Thoracic aorta (tissue), 2 donors: ENCODE measurements at regions not wholly inside any gene's neighbourhood (a gene's known extent, or its start where the extent isn't known, plus 50 kb on each side); places are given as distances from the start of the nearest gene placed in this dataset.

Experiments used
- ATAC-seq: fragments of 150-250 bp; one replicate; pipeline ENCODE4 v1.8.0; 2017; ENCODE audit warnings: low read depth; ENCODE audit not compliant: insufficient number of reproducible peaks, low FRiP score
- DNase-seq: peaks from one replicate; pipeline ENCODE4 v3.0.0-alpha.2; 2020; ENCODE audit warnings: low spot score
- H3K27ac ChIP-seq, 2 donors: fragments of 200-600 bp; sonication (generic); 1 replicate in 1 of 2; 2 replicates in 1 of 2; pipeline ENCODE4 v1.5.1; 2016; ENCODE audit warnings: mild to moderate bottlenecking in 2 of 2, moderate library complexity in 2 of 2
- H3K27me3 ChIP-seq: fragments of 200-600 bp; sonication (generic); replicated peaks from 2 replicates; pipeline ENCODE4 v1.6.0; 2016; ENCODE audit warnings: mild to moderate bottlenecking; ENCODE audit not compliant: insufficient read depth
- H3K36me3 ChIP-seq: fragments of 200-600 bp; sonication (generic); one replicate; pipeline ENCODE4 v1.5.1; 2016
- H3K4me1 ChIP-seq, 2 donors: fragments of 200-600 bp; sonication (generic); 1 replicate in 1 of 2; 2 replicates in 1 of 2; pipeline versions ENCODE4 v1.5.1 to v1.6.0; 2016; ENCODE audit warnings: low read depth in 2 of 2, mild to moderate bottlenecking in 1 of 2; ENCODE audit not compliant: control insufficient read depth in 1 of 2
- H3K4me3 ChIP-seq: fragments of 200-600 bp; sonication (generic); 2 replicates; pipeline ENCODE4 v1.5.1; 2016; ENCODE audit warnings: mild to moderate bottlenecking
- H3K9me3 ChIP-seq: fragments of 200-600 bp; sonication (generic); 2 replicates; pipeline ENCODE4 v1.5.1; 2016
- TF ChIP-seq, protein P1 (sequence below): fragments of 200-600 bp; sonication (generic); IDR thresholded peaks from one replicate; pipeline ENCODE4 v1.5.1; 2019; ENCODE audit warnings: antibody characterized with exemption

DNA sequence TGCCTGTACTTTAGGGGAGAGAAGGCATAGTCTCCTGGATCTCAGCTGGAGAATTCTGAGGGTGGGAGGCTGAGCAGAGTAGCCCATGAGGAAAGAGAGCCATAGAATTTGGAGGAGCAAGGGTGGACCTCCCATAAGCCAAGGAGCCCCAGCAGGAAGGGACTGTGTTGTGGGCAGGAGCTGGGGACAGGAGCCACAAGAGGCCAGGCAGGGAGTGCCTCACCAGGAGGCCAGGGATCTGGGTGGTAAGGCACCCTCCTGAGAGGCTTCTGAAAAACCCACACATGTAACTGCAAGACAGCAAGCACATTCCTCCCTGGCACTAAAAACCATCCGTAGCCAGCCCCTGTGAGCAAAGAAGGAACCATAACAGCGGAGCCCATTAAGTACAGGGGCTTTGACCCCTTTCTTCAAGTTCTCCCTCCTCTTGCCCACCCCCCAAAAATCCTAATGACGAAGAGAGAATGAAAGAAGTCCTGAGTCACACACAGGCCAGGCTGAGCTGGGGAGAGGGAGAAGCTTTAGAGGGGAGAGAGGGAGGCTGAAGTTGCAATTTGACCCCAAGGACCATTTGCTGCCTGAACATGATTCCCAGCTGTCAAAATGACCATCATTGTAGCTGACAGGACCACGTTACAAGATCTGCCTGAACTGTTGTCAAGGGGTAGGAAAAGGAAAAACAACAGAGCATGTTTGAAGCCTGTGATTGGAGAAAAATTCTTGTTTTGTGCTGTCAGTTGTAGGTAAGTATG is 82.6 kb downstream of the TRIM42 start:
- no peak overlapping the region for H3K27ac ChIP-seq
- no peaks in the 10 kb centered on the region for H3K27me3 ChIP-seq
- ATAC-seq (no peak), DNase-seq (no peak)
- TF ChIP-seq, protein P1, sequence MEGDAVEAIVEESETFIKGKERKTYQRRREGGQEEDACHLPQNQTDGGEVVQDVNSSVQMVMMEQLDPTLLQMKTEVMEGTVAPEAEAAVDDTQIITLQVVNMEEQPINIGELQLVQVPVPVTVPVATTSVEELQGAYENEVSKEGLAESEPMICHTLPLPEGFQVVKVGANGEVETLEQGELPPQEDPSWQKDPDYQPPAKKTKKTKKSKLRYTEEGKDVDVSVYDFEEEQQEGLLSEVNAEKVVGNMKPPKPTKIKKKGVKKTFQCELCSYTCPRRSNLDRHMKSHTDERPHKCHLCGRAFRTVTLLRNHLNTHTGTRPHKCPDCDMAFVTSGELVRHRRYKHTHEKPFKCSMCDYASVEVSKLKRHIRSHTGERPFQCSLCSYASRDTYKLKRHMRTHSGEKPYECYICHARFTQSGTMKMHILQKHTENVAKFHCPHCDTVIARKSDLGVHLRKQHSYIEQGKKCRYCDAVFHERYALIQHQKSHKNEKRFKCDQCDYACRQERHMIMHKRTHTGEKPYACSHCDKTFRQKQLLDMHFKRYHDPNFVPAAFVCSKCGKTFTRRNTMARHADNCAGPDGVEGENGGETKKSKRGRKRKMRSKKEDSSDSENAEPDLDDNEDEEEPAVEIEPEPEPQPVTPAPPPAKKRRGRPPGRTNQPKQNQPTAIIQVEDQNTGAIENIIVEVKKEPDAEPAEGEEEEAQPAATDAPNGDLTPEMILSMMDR: no peak
- no peaks in the 10 kb centered on the region for H3K4me1 ChIP-seq
- no peaks in the 10 kb centered on the region for H3K36me3 ChIP-seq
- no peaks in the 10 kb centered on the region for H3K9me3 ChIP-seq
- no peak overlapping the region for H3K4me3 ChIP-seq

DNA sequence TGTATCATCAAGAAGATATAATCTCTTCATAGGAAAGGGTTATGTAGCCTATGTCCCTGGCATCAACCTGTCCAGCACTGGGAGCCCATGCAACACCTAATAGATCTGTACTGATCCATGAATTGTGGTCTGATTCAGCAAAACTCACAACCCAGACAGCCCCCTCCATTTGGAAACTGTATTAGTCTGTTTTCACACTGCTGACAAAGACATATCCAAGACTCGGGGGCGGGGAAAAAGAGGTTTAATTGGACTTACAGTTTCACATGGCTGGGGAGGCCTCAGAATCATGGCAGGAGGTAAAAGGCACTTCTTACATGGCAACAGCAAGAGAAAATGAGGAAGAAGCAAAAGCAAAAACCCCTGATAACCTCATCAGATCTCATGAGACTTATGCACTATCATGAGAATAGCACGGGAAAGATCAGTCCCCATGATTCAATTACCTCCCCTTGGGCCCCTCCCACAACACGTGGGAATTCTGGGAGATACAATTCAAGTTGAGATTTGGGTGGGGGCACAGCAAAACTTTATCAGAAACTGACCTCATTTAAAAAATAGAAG is 83.3 kb downstream of the TRIM42 start:
- H3K4me3 ChIP-seq: no peak overlapping the region
- TF ChIP-seq, protein P1: no peak
- no peak for ATAC-seq
- no peaks in the 10 kb centered on the region for H3K4me1 ChIP-seq
- H3K36me3 ChIP-seq: no peaks in the 10 kb centered on the region
- no peak overlapping the region for H3K27ac ChIP-seq
- H3K9me3 ChIP-seq: no peaks in the 10 kb centered on the region
- no peak for DNase-seq
- no peaks in the 10 kb centered on the region for H3K27me3 ChIP-seq

DNA sequence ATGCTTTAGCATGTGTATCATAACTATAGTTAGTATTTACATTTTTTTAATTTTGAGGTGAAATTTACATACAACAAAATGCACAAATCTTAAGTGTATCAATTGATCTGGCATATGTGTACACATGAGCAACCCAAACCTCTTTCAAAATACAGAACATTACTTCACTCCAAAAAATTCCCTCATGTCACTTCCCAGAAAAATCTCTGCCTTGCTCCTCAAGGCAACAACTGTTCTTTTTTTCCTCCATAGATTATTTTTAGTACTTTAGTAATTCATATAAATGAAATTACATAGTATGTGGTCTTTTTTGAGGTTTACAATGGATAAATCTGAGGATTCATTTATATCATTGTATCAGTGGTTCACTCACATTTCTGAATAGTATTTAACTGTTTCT is 84.9 kb downstream of the TRIM42 start:
- DNase-seq: no peak
- TF ChIP-seq, protein P1: no peak
- Histone ChIP-seq H3K4me1 (no peaks in the 10 kb centered on the region), H3K27me3 (no peaks in the 10 kb centered on the region), H3K4me3 (no peak overlapping the region), H3K9me3 (no peaks in the 10 kb centered on the region), H3K27ac (no peak overlapping the region), H3K36me3 (no peaks in the 10 kb centered on the region)
- ATAC-seq: no peak

DNA sequence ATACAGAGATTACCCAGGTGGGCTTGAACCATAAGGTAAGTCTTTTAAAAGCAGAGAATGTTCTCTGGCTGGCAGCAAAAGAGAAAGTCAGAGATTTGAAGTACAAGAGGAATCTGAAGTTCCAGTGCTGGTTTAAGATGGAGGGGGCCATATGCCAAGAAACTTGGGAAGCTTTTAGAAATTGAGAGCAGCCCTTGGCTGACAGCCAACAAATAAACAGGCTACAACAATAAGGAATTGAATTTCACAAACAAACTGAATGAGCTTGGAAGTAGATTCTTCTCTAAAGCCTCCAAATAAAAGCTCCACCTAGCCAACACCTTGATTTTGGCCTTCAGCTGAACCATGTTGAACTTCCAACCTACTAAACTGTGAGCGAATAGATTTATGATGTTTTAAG is 85.7 kb downstream of the TRIM42 start:
- TF ChIP-seq, protein P1: no peak
- no peaks in the 10 kb centered on the region for H3K9me3 ChIP-seq
- H3K27ac ChIP-seq: no peak overlapping the region
- ATAC-seq: no peak
- H3K4me1 ChIP-seq: no peaks in the 10 kb centered on the region
- H3K4me3 ChIP-seq: no peak overlapping the region
- DNase-seq: no peak
- H3K36me3 ChIP-seq: no peaks in the 10 kb centered on the region
- no peaks in the 10 kb centered on the region for H3K27me3 ChIP-seq

DNA sequence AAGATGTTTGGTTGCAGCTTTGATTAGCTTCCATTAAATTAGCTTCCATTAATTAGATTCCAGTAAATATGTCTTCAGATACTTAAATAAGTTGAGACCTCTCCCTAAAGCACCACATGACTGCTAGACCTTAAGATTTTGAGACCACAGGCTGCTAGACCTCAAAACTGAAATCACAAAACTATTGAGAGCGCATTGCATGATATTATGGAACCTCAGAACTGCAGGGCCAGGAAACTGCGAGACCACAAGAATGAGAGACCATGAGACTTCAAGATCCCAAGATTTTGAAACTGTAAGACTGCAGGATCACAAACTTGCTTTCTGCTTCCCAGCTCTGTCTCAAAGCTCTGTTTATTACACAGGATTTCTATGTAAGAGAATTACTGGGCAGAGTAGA is 87.4 kb downstream of the TRIM42 start:
- TF ChIP-seq, protein P1: no peak
- no peaks in the 10 kb centered on the region for H3K4me1 ChIP-seq
- no peaks in the 10 kb centered on the region for H3K9me3 ChIP-seq
- no peak overlapping the region for H3K27ac ChIP-seq
- no peak overlapping the region for H3K4me3 ChIP-seq
- H3K27me3 ChIP-seq: no peaks in the 10 kb centered on the region
- ATAC-seq: no peak
- H3K36me3 ChIP-seq: no peaks in the 10 kb centered on the region
- DNase-seq: no peak
